H9 (cell line): ENCODE measurements at regions not wholly inside any gene's neighbourhood (a gene's known extent, or its start where the extent isn't known, plus 50 kb on each side); places are given as distances from the start of the nearest gene placed in this dataset.

Source experiments
- DNase-seq: peaks from one replicate; pipeline ENCODE4 v3.0.0-alpha.2; 2017
- H2AFZ ChIP-seq: one replicate; pipeline ENCODE4 v1.6.1; 2013; ENCODE audit warnings: mild to moderate bottlenecking, low read length, control low read depth, moderate library complexity
- H2AK5ac ChIP-seq: 2 replicates; pipeline ENCODE4 v1.6.1; 2013; ENCODE audit warnings: low read length, control low read depth, mixed read lengths; ENCODE audit not compliant: insufficient read length
- H2BK120ac ChIP-seq: one replicate; pipeline ENCODE4 v1.6.1; 2013; ENCODE audit warnings: low read depth, mild to moderate bottlenecking, low read length, control low read depth, inconsistent platforms; ENCODE audit not compliant: poor library complexity, severe bottlenecking
- H2BK12ac ChIP-seq: 2 replicates; pipeline ENCODE4 v1.6.1; 2013; ENCODE audit warnings: low read length, control low read depth, mixed read lengths, low read depth; ENCODE audit not compliant: insufficient read length
- H2BK15ac ChIP-seq: 2 replicates; pipeline ENCODE4 v1.6.1; 2013; ENCODE audit warnings: low read depth, low read length, control low read depth
- H2BK20ac ChIP-seq: one replicate; pipeline ENCODE4 v1.6.1; 2013; ENCODE audit warnings: low read depth, mild to moderate bottlenecking, low read length, control low read depth, inconsistent platforms; ENCODE audit not compliant: poor library complexity, severe bottlenecking
- H2BK5ac ChIP-seq: 2 replicates; pipeline ENCODE4 v1.6.1; 2013; ENCODE audit warnings: low read length, control low read depth, mixed read lengths; ENCODE audit not compliant: insufficient read length
- H3K14ac ChIP-seq: 2 replicates; pipeline ENCODE4 v1.6.1; 2013; ENCODE audit warnings: low read length, control low read depth; ENCODE audit not compliant: insufficient read depth
- H3K18ac ChIP-seq: 2 replicates; pipeline ENCODE4 v1.6.1; 2013; ENCODE audit warnings: low read depth, mild to moderate bottlenecking, mixed read lengths, low read length, control low read depth; ENCODE audit not compliant: insufficient read length
- H3K23ac ChIP-seq: 2 replicates; pipeline ENCODE4 v1.6.1; 2013; ENCODE audit warnings: low read length, control low read depth, mixed read lengths, low read depth; ENCODE audit not compliant: insufficient read length
- H3K23me2 ChIP-seq: 2 replicates; pipeline ENCODE4 v1.6.1; 2013; ENCODE audit warnings: low read depth, mild to moderate bottlenecking, mixed read lengths, low read length, control low read depth; ENCODE audit not compliant: insufficient read length, poor library complexity, severe bottlenecking
- H3K27ac ChIP-seq: 2 replicates; pipeline ENCODE4 v1.5.1; 2013; ENCODE audit warnings: low read length, control low read depth, mixed read lengths, low read depth; ENCODE audit not compliant: insufficient read length
- H3K27me3 ChIP-seq: 2 replicates; pipeline ENCODE4 v1.6.1; 2013; ENCODE audit warnings: low read length, control low read depth, inconsistent platforms; ENCODE audit not compliant: insufficient read depth
- H3K4ac ChIP-seq: 2 replicates; pipeline ENCODE4 v1.6.1; 2013; ENCODE audit warnings: low read depth, mild to moderate bottlenecking, control low read depth, inconsistent platforms, low read length, moderate library complexity
- H3K4me1 ChIP-seq: 2 replicates; pipeline ENCODE4 v1.6.1; 2013; ENCODE audit warnings: low read length, control low read depth, inconsistent platforms; ENCODE audit not compliant: insufficient read depth
- H3K4me2 ChIP-seq: 2 replicates; pipeline ENCODE4 v1.6.1; 2013; ENCODE audit warnings: low read length, control low read depth, mixed read lengths; ENCODE audit not compliant: insufficient read length, insufficient read depth
- H3K56ac ChIP-seq: 2 replicates; pipeline ENCODE4 v1.6.1; 2013; ENCODE audit warnings: low read depth, mild to moderate bottlenecking, mixed read lengths, low read length, control low read depth; ENCODE audit not compliant: insufficient read length
- H3K79me1 ChIP-seq: 2 replicates; pipeline ENCODE4 v1.6.1; 2013; ENCODE audit warnings: low read depth, mild to moderate bottlenecking, moderate library complexity, low read length, control low read depth, inconsistent platforms; ENCODE audit not compliant: insufficient read depth, poor library complexity, severe bottlenecking
- H3K79me2 ChIP-seq: 2 replicates; pipeline ENCODE4 v1.6.1; 2013; ENCODE audit warnings: low read length, control low read depth, inconsistent platforms; ENCODE audit not compliant: insufficient read depth
- H3K9ac ChIP-seq: 2 replicates; pipeline ENCODE4 v1.6.1; 2013; ENCODE audit warnings: low read length, control low read depth, mixed read lengths; ENCODE audit not compliant: insufficient read length; ENCODE audit errors: extremely low read depth
- H3K9me3 ChIP-seq: one replicate; pipeline ENCODE4 v1.6.1; 2013; ENCODE audit warnings: low read depth, low read length, inconsistent platforms; ENCODE audit not compliant: control insufficient read depth
- H3T11ph ChIP-seq: one replicate; pipeline ENCODE4 v1.6.1; 2013; ENCODE audit warnings: mild to moderate bottlenecking, low read length, control low read depth, inconsistent platforms
- H4K20me1 ChIP-seq: one replicate; pipeline ENCODE4 v1.6.1; 2013; ENCODE audit not compliant: control insufficient read depth, insufficient read length, insufficient read depth
- H4K5ac ChIP-seq: 2 replicates; pipeline ENCODE4 v1.6.1; 2013; ENCODE audit warnings: low read depth, mild to moderate bottlenecking, mixed read lengths, low read length, control low read depth; ENCODE audit not compliant: insufficient read length
- H4K8ac ChIP-seq: replicated peaks from 2 replicates; pipeline ENCODE4 v1.6.1; 2013; ENCODE audit warnings: low read length, control low read depth, mixed read lengths, low read depth; ENCODE audit not compliant: insufficient read length
- H4K91ac ChIP-seq: 2 replicates; pipeline ENCODE4 v1.6.1; 2013; ENCODE audit warnings: low read depth, mild to moderate bottlenecking, moderate library complexity, mixed read lengths, low read length, control low read depth; ENCODE audit not compliant: insufficient read length
- H3K27ac Mint-ChIP-seq, 3 experiments: 2 replicates in 2 of 3; 3 replicates in 1 of 3; pipeline ENCODE4 v1.8.0; 2020 to 2021; ENCODE audit warnings: mixed read lengths in 3 of 3, mild to moderate bottlenecking in 1 of 3, moderate library complexity in 1 of 3
- H3K27me3 Mint-ChIP-seq: 2 replicates; pipeline ENCODE4 v1.8.0; 2021; ENCODE audit warnings: low read depth, mild to moderate bottlenecking, moderate library complexity, mixed read lengths
- H3K36me3 Mint-ChIP-seq, 3 experiments: 2 replicates in 2 of 3; 3 replicates in 1 of 3; pipeline ENCODE4 v1.8.0; 2020 to 2021; ENCODE audit warnings: low read depth in 3 of 3, mixed read lengths in 3 of 3; ENCODE audit not compliant: insufficient read depth in 1 of 3
- H3K4me1 Mint-ChIP-seq, 2 experiments: 2 replicates each; pipeline ENCODE4 v1.8.0; 2020; ENCODE audit warnings: mixed read lengths in 2 of 2
- H3K4me3 Mint-ChIP-seq, 2 experiments: 2 replicates in 1 of 2; 3 replicates in 1 of 2; pipeline ENCODE4 v1.8.0; 2020 to 2021; ENCODE audit warnings: mild to moderate bottlenecking in 2 of 2, mixed read lengths in 2 of 2, moderate library complexity in 1 of 2
- H3K9me3 Mint-ChIP-seq, 2 experiments: 2 replicates in 1 of 2; 3 replicates in 1 of 2; pipeline ENCODE4 v1.8.0; 2020; ENCODE audit warnings: mild to moderate bottlenecking in 2 of 2, mixed read lengths in 2 of 2, moderate library complexity in 1 of 2
- CTCF ChIP-seq: fragments of 200-600 bp; sonication (generic); conservative IDR thresholded peaks from 3 replicates; pipeline ENCODE4 v1.8.0; 2021; ENCODE audit warnings: antibody characterized with exemption, mild to moderate bottlenecking
- WGBS: extraction: QIAGEN DNeasy Blood & Tissue Kit; methylation state at CpG from one replicate; pipeline ENCODE4 v1.1.7; 2013; ENCODE audit warnings: missing lambda C conversion rate, low lambda C conversion rate, mixed read lengths; ENCODE audit not compliant: insufficient read length; ENCODE audit errors: extremely low coverage; 5-methylcytosine and 5-hydroxymethylcytosine counted together

GRCh38 chr7:68216051-68216450, 1219.4 kb downstream of the TYW1 start:
- Histone ChIP-seq H3K27me3 (no peaks in the 10 kb centered on the region), H4K91ac (no peak overlapping the region), H2AK5ac (no peak overlapping the region), H2BK120ac (no peak overlapping the region), H3T11ph (no peak overlapping the region), H3K4ac (no peak overlapping the region), H3K27ac (no peak overlapping the region), H3K79me2 (no peaks in the 10 kb centered on the region), H3K4me2 (no peak overlapping the region), H3K79me1 (no peaks in the 10 kb centered on the region), H4K8ac (no peak overlapping the region), H3K18ac (no peak overlapping the region), H2BK5ac (no peak overlapping the region), H4K20me1 (no peaks in the 10 kb centered on the region), H3K23ac (no peak overlapping the region), H3K9me3 (no peaks in the 10 kb centered on the region), H3K23me2 (no peaks in the 10 kb centered on the region), H2AFZ (no peak overlapping the region), H3K56ac (no peak overlapping the region), H2BK12ac (no peak overlapping the region), H2BK15ac (peak overlapping the region; percentile 85; the same call in 1 of the 2 replicates), H3K14ac (0 out of 2 replicates have a peak overlapping the region, but pooled peaks have one; percentile 55), H4K5ac (no peak overlapping the region), H3K4me1 (no peaks in the 10 kb centered on the region), H2BK20ac (no peak overlapping the region), H3K9ac (no peak overlapping the region)
- peak; percentile 31 for DNase-seq
- Mint-ChIP-seq H3K27me3 (peaks cover 1% of the 10 kb centered on the region; the same call in 1 of the 2 replicates), H3K4me1 (peaks cover 14 to 21% of the 10 kb centered on the region in 2 experiments), H3K9me3 (peaks cover 3 to 7% of the 10 kb centered on the region in 2 experiments; a peak in 4 of 5 replicates), H3K27ac (peak overlapping the region in 1 of 3 experiments; percentile 88; a peak in 2 of 7 replicates), H3K4me3 (no peak overlapping the region), H3K36me3 (peaks cover 0 to 2% (median 0%) of the 10 kb centered on the region in 3 experiments; a peak in 2 of 7 replicates)
- WGBS, result no CpG with 5 or more reads among the region's 5 CpGs
- no peak for TF ChIP-seq CTCF
